Pons (tissue), 1 donor: ENCODE measurements at regions not wholly inside any gene's neighbourhood (a gene's known extent, or its start where the extent isn't known, plus 50 kb on each side); places are given as distances from the start of the nearest gene placed in this dataset.
A peak's percentile ranks its signal among the peaks of the same experiment; 100 is the strongest.

Experiments
- DNase-seq: peaks from one replicate; pipeline ENCODE4 v3.0.0-alpha.2; 2016; ENCODE audit warnings: low spot score

DNA sequence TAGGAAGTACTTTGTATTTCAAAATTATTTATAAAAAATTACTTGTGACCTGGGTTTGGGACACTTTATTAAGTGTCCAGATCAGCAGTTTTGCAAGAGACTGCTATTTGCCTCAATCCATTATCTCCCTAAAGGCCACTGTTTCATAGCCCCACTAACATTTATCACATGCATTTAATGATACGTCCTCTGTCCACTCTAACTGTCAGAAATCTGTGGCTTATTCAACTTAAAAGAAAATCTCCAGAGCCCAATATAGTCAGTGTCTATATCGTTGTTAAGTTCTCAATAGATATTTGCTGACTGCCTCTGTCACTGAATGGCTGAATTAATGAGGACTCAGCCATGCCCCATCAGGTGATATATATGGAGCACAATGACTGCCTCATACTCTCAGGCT, 553.9 kb upstream of the POM121L12 start:
- DNase-seq, result no peak

DNA sequence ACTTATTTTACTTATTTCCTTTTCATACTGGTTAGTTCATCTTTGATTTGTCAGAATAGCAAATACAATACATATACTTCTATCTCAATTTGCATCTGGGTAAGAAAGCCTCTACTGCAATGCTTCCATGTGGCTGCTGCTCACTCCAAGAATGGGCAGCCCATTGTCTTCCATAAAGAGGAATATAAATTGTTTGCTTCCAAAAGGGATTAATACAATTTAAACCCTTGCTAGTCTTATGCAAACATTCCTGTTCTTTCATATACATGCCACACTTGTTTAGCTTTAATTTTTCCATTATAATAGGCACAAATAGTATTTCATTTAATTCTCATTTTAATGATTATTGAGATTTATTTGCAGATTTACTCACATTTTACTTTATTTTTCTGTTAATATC, 555.4 kb upstream of the POM121L12 start:
- no peak for DNase-seq

DNA sequence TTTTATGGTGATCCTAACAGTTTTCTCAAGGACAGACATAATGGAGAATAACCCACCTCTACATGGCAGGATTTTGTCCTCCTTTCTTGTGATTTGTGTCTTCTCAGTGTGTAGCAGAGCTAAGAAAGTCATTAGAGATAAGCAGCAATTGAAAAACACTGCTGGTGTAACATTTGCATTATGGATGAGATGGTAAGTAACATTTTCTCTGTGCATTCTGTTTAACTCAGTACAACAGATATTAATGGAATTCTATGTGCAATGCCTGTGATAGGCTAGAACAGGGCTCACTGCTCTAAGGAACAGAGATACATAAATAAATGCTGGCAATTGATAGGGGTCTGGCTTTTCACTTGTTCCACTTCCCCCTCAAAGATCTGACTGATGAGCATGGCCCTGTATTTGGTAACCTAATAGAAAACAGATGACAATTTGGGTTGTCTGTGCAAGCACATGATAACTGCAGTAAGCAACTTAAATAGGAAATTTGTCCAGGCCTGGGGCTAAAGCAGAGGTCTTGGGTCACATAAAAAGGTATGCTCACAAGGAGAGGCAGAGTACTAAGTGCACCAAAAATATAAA, 560.3 kb upstream of the POM121L12 start:
- no peak for DNase-seq

DNA sequence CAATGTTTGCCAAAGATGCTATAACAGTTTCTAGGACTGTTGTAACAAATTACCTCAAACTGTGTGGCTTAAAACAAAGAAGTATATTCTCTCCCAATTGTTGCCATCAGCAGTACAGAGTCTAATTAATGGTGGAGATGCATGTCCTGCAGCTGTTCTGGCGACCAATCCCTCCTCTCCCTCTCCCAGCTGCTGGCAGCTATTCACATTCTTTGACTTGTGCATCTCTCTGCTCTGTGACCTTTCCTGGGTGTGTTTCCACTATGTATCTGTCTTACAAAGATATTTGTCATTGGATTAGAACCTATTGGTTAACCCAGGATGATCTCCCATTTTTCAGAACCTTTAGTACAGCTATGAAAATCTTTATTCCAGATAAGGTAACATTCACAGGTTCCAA, 561.7 kb upstream of the POM121L12 start:
- no peak for DNase-seq

DNA sequence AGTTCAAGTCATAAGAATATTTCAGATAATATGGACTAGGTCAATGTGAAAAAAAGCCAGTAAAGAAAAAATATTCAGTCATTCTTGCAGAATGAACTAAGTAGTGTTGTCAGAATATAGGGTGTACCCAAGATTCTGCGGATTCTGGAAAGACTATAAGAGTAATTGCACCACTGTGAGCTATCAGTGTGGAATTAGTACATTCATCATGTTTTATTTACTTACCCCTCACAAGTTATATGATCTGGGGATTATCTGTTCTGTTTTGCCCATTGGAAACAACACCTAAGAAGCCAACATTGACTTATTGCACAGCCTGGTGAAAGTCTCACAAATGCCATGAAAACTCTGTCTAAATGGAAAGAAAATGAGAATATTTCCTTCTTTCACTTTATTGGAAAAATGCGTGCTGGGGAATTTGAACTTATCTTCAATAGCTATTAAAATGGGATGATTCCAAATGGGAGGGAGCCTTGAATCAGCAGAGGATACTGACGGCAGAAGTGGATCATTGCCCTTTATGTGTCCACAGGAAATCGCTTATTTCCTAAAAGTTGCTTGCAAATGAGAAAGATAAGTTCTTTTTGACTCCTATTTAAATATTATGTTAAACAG, 563.3 kb upstream of the POM121L12 start:
- DNase-seq, result no peak

DNA sequence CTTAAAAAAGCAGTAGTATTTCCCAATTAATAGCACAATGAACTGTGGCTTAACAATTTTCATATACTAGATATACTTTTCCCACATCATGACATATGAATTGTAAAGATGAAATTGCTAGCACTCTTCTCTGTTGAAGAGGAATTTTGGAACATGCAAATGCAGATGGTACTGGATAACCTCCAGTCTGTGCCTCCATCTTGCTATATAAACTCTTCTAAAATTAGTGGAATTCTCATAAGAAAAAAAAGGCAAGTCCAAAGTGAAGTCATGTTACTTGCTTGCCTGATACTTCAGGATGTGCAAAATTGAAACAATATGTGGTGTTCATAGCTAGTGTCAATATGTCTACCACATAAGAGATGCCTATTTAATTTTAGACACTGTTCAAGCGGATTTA, 570.2 kb upstream of the POM121L12 start:
- DNase-seq, result no peak

DNA sequence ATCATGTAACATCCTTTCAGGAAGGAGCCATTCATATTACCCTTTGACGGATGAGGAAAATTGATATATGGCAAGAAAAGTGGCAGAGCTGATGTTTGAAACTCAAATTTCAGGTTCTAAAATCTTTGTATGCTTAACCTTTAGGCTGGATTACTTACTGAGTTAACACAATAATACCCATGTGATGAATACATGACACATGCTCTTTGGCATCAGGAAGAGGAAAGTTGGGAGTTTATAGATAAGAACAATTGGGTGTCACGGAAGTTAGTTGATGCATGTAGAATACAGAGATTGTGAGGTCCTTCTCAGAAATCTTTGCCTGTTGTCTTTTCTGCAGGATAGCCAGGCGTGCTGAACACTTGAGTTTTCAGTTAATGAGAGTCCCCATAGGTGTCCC, 572.1 kb upstream of the POM121L12 start:
- DNase-seq, result no peak

DNA sequence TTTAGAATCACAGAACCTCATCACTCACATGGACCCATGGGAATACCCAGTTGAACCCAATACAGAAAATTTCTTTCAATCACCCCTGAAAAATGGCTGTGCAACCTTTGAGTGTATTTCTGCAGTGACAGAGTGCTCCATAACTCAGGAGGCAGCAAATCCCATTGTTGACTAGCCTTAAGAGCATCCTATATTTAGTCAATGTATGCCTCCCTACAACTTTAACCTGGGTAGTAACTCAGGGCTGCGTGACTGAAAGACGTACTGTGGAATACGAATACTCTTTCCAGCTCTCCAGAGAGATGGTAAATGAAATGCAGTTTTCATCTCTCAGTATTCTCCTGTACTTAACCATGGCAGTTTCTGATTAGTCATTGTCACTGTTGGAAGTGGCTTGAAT, 573.0 kb upstream of the POM121L12 start:
- no peak for DNase-seq

DNA sequence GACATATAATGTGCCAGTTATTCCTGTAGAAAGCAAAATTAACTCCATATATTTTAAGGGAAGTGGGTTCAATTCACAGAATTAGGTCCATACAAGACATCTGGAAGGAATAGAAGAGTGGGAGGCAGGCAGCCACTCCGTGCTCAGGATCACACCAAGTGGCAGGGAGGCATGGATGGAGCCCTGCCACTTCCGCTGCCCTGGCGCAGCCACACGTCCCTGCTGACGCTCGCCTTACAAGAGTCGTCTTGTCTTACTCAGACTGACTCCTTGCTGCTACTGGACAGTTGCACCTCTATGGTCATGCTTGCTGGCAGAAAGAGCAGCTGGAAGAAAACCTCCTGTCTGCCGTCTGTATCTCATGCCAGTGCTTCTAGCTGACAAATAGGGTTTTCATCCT, 579.9 kb upstream of the POM121L12 start:
- DNase-seq, result no peak

DNA sequence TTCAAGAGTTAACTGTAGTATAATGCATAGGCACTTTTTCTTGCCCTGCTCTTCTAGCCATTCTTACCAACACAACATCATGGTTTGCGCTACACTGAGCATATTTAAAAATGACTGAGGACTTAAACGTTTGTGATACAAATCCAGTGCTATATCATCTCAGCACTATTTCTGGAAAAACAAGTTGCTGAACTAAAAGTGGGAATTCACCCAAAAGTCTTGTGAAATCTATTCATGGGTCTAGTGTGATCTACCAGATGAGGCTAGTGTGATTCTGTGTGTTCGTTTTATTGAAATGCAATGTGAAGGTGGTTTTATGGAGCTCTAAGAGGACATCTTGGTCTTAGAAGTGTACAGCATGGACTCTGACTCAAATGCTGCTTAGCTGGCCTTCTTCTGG, 584.6 kb upstream of the POM121L12 start:
- DNase-seq, result no peak

DNA sequence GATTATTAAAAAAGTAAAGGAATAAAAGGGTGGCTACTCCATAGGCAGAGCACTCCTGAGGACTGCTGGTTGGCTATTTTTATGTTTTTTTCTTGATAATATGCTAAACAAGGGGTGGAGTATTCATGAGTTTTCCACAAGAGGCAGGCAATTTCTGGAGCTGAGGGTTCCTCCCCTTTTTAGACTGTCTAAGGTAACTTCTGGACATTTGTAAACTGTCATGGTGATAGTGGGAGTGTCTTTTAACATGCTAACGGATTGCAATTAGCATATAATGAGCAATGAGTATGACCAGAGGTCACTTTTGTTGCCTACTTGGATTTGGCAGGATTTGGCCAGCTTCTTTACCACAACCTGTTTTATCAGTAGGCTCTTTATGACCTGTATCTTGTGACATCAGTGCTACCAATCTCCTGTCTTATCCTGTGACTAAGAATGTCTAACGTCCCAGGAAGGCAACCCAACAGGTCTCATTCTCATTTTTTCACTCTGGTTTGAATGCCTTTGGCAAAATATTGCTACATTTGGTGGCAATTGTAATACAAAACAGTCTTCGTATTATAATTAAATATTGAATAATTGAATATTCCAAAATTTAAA, 587.8 kb upstream of the POM121L12 start:
- no peak for DNase-seq

DNA sequence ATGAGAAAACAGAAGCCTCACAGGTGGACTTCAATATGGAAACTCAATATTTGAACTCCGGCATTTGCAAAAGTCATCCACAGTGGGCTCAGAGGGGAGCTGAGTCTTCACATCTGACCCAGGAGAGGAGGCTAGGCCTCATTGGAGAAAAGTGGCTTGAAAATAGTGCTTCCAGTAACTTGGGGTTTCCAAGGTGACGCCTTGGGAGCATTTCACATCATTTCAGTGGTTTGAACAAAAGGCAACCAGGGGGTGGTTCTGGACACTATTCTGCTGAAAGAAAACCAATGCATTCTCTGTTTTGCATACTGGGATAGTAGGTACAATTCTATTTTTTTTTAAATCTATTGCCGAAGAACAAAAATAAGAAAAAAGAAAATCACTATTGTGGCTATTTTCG, 599.2 kb upstream of the POM121L12 start:
- no peak for DNase-seq

DNA sequence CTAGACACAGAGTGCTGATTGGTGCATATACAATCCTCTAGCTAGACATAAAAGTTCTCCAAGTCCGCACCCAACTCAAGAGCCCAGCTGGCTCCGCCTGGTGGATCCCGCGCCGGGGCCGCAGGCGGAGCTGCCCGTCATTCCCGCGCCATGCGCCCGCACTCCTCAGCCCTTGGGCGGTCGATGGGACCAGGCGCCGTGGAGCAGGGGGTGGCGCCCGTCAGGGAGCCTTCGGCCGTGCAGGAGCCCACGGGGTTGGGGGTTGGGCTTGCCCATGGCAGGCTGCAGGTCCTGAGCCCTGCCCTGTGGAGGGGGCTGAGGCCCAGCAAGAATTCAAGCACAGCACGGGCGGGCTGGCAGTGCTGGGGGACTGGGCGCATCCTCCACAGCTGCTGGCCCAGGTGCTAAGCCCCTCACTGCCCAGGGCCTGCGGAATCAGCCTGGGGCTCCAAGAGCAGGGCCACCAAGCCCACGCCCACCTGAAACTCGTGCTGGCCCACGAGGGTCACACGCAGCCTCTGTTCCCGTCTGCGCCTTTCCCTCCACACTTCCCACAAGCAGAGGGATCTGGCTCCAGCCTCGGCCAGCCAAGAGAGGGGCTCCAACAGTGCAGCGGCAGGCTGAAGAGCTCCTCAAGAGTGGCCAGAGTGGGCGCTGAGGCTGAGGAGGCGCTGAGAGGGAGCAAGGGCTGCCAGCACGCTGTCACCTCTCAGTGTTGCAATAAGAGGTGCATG, 604.2 kb upstream of the POM121L12 start:
- no peak for DNase-seq

DNA sequence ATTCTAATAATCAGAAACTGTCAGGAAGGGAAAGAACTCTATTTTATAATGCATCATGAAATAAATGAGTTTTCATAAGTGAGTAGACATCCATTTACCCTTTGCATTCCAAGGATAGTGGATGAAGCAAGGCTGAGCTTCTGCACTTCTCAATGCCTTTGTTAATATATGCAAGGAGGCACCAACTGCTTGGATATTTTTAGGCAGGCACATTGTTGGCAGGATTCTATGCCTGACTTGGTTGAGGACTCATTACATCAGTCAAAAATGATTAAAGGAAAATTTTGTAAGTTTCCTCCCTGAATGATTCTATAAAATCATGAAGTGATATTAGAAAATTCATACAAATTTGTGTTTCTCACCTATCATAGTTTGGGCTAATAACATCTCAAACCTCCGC, 612.2 kb upstream of the POM121L12 start:
- DNase-seq, result peak; percentile 44

DNA sequence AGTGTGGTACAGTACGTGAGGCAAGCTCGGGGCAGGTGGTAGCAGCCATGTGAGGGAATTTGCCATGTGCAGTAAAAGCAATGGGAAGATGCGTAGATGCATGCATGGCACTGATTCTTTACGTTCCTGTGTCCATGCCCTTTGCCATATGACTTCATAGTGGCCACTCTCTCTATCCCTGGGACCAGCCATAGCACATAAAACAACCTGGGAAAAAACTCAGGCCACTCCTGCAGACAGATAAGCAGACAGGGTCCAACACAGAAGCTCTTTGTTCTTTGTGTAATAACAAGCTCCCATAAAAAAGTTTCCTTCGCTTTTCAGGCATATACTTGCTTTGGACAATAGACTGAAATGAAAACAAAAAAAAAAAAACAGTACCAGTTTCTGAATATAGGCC, 622.4 kb upstream of the POM121L12 start:
- DNase-seq, result no peak

DNA sequence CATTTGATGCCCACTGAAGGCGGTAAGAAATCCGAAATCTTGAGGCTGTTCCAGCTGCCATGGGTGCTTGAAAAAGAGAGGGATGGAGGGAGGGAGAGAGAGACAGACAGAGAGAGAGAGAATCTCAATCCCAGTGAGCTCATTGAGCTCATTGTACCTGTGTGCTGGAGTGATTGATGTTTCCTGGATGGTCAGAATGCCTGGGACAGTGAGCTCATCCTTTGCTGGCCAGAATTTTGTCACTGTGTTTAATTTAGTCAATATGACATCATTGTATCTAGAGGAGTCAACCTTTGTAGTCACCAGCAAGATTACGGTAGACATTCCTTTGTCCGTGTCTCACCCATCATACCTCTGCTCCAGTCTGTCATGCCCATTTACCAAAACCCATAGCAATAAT, 625.4 kb upstream of the POM121L12 start:
- DNase-seq, result no peak

DNA sequence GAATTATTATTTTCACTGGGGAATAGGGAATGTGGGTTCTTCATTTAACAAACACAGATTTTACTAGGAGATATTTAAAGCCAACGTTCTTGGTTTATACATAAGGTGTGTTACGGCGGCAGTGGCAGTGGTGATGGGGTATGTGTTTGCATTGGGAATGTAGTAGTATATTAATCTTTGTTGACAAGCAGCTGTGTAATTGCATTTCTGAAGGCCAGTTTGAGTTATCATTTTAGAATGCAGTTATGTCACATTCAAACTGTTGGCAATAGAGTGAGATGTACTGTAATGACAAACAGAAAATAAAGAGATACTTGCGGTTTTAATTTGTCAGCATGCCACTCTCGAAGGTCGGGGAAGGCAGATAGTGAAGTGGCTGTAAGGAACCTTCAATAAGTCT, 628.6 kb upstream of the POM121L12 start:
- no peak for DNase-seq

DNA sequence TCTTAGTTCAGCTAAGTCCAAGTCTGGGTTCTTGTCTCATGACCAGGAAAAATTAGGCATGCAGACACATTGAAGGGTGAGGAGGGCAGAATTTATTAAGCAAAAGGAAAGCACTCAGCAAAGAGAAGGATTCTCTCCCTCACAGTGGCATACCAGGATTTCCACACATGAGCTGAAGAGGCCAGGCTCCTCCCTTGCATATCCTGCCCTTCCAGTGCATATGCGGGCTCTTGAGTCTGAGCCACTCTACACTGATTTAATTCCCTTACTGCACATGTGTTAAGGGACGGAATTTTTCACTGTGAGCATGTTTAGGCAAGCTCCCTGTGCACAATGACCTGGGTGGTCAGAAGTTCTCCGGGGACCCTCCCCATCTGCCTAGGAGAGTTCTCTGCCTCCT, 652.7 kb upstream of the POM121L12 start:
- no peak for DNase-seq

DNA sequence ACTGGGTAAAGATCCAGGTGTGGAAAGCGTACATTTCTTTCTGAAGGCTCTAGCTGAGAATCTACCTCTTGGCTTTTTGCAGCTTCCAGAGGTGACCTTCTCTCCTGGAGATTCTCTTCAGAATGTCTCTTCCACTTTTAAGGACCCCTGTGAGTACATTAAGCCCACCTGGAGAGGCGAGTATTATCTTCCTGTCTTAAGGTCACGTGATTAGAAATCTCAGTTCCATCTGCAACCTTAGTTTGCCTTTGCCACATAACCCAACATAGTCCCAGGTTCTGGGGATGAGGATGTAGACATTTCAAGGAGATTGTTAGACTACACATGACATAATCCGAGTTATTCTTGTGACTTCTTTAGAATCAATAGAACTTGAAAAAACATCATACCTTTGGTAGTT, 665.5 kb upstream of the POM121L12 start:
- DNase-seq, result no peak

DNA sequence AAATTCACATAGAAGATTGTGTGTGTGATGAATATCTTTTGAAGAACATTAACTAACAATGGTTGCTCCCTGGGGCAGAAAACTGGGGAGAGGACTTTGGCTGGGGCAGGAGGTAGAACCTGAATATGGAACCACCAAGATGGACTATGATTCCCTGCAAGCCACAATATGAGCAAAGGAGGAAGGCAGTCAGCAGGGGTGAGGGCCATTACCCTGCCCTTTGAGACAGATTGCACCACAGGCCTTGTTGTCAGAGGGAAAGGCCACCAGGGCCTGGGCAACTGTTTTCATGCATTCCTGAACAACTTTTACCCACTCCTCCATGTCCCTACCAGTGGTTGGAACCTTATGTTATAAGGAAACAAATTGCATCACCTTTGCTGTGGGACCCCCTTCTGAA, 670.1 kb upstream of the POM121L12 start:
- DNase-seq, result no peak

DNA sequence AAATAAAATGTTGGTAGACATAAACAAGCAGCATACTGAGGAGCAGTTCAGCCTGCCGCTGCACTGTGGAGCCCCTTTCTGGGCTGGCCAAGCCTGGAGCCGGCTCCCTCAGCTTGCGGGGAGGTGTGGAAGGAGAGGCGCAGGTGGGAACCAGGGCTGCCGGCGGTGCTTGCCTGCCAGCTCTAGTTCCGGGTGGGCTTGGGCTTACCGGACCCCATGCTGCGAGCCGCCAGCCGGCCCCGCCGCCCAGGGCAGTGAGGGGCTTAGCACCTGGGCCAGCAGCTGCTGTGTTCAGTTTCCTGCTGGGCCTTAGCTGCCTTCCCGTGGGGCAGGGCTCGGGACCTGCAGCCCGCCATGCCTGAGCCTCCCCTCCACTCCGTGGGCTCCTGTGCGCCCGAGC, 672.9 kb upstream of the POM121L12 start:
- DNase-seq, result no peak

DNA sequence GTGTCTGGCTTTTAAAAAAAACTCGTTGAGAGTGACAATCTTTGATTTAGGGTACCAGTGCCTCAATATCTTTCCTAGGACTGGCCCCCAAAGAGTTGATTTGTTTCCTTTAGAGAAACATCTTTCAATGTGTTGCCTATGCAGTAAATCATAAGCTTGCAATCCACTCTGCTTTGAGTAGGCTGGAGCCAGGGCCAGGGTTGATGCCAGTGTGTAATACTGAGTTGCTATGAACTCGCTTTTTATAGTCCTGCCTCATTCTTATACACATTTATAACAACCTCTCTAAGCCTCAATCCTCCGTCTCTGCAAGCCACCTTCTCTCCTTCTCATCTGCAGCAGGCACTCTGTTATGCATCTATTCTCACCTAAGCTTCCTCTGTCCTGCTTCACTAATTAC, 674.9 kb upstream of the POM121L12 start:
- DNase-seq, result no peak

DNA sequence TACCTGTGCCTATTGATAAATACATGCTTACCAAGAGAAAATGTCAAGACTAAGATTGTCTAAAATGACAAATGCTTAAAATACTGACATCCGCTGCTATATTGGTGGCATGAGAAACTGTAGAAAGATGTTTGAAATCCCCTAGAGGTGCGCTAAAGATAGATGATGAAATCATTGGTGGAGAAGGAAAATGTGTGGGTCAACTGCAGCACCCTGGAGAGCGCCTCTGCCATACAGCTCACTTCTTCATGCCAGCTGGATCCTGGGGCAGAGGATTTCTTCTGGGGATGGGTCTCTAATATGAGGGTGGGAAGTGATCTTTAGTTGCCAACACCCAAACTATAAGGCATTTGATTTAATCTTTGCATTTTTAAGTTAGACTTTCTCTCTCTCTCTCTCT, 680.4 kb upstream of the POM121L12 start:
- no peak for DNase-seq
